ENCODE measurements at regions not wholly inside any gene's neighbourhood (a gene's known extent, or its start where the extent isn't known, plus 50 kb on each side); places are given as distances from the start of the nearest gene placed in this dataset.
"Not testable (repeated sequence)": the region's sequence is repeated elsewhere in the genome, so short reads cannot be mapped to it uniquely, and the experiment has no call there.

DNA sequence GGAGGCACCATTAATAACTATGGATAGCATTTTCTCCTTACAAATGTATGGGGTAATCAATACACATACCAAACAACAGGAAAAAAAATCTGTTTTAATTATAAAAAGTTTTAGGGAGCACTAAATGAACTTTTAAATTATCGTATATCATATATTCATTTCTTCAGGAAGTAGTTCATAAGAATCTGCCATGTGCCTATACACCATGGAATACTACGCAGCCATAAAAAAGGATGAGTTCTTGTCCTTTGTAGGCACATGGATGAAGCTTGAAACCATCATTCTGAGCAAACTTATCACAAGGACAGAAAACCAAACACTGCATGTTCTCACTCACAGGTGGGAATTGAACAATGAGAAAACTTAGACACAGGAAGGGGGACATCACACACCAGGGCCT, 162.1 kb upstream of the RASA1 start:
- DNase-seq (ENCODE audit: low spot score): no peak

DNA sequence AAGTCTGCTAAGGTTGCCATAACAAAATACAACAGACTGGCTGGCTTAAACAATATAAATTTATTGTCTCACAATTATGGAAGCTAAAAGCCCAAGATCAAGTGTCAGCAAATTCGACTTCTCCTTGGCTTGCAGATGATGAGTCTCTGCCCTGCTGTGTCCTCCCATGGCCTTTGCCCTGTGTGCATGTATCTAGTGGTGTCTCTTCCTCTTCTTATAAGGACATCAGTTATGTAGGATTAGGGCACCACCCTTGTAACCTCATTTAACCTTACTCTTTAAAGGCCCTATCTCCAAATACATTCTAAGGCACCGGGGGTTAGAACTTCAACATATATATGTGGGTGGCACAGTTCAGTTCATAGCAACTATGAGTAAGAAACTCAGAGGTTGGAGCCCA, 157.9 kb upstream of the RASA1 start:
- no peak for DNase-seq (ENCODE audit: low spot score)

- no peak for DNase-seq (ENCODE audit: low spot score)
Observed at GRCh38 chr5:87110721-87111120, 157.0 kb upstream of the RASA1 start.

GRCh38 chr5:87113861-87114260, 153.8 kb upstream of the RASA1 start:
- DNase-seq (ENCODE audit: low spot score): no peak

- no peak for DNase-seq (ENCODE audit: low spot score)
Observed at GRCh38 chr5:87114631-87115030, 153.1 kb upstream of the RASA1 start.

GRCh38 chr5:87115839-87116364, 151.8 kb upstream of the RASA1 start:
- DNase-seq (ENCODE audit: low spot score): no peak

DNA sequence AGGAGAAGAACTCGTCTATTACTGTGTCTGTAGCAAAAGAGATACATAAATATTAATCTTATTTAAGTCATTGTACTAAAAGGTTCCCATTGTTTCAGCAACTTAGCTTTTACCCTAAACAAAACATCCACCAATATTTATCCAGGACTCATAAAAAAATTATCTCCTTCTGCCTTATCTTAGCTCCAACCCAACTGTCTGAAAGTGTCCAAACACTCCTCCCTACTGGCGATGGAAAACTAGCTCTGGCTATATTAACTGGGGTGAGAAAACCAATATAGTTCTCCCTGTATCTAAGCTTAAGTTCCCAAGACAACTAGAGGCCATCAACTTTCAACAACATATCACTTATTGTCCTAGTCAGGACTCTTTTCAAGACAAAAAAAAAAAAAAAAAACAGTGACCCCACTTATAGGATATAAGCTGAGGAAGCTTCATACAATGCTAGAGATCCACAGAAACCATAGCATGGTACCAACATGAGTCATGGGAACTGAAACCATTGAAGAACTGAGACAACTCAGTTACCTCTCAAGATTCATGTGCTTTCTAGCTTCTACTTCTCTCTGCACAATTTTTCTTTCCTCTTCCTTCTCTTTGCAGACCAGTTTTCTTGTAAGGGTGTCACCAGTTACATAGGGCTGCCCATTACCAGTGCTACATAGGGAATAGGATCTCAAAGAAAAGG, 150.7 kb upstream of the RASA1 start:
- DNase-seq (ENCODE audit: low spot score): no peak

GRCh38 chr5:87119588-87119987, 148.1 kb upstream of the RASA1 start:
- no peak for DNase-seq (ENCODE audit: low spot score)

DNA sequence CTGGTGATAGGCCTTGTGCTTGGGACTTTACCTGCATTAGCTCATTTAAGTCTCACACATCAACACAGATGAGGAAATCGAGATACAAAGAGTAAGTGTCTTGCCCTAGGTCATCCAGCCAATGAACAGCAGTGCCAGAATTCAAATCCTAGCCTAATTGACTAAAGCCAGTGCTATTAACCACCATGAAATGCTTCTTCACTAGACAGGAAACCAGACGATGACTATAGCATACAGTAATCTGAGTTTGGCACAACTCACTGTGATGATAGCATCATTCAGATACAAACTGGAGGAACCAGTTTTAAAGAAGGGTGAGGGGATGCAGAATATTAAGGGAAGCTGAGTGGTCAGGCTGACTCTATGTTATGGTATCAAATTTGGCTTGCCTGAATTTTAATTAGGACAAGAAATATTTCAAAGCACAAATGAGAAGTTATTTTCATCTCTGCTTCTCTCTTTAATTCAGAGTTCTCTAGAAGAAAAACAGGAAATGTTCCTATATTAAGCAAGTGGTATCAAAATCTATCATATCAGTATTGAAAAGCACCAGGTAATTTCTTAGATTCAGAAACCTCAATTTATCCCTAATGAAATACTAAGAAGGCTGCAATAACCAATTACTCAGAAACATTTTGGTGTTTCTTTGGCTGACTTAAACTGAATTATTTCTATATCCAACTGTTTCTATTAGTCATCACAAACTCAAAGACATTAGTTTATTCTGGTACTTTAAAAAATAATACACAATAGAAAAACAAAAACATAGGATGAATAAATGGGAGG, 147.0 kb upstream of the RASA1 start:
- DNase-seq (ENCODE audit: low spot score): no peak

- no peak for DNase-seq (ENCODE audit: low spot score)
Observed at GRCh38 chr5:87121304-87122150, 146.2 kb upstream of the RASA1 start.

DNA sequence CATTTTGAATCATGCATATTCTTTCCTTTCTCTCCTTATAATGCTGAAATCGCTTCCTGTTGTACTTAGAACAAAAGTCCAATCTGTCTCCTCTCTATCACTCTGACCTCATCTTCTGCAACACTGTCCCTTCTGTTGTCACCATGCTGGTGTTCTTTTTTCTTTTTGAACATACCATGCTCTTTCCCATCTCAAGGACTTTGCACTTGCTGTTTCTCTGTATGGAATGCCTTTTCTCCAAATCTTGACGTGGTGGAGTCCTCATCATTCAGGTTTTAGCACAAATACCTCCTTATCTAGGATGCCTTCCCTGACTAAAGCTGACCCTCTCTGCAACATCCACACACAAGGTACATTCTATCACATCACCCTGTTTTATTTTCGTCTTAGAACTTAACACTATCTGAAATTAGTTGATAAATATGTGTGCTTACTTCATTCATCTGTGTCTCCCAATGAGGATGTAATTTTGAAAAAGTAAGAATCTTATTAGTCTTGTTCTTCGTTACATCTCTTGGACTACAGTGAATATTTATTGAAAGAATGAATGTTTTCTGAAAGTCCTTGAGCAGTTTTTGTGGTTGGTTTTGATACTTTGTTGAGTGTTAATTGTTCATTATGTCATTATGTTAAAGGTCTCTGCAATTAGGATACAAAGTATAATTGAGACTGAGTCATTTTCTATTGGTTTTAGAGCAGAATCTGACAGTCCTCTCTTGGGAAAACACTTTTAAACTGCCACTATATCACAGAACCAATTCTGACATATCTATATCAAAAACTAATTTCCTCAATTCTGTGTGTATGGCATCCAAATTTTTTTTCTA, 145.3 kb upstream of the RASA1 start:
- DNase-seq (ENCODE audit: low spot score): no peak

GRCh38 chr5:87125766-87126165, 141.9 kb upstream of the RASA1 start:
- DNase-seq (ENCODE audit: low spot score): no peak

DNA sequence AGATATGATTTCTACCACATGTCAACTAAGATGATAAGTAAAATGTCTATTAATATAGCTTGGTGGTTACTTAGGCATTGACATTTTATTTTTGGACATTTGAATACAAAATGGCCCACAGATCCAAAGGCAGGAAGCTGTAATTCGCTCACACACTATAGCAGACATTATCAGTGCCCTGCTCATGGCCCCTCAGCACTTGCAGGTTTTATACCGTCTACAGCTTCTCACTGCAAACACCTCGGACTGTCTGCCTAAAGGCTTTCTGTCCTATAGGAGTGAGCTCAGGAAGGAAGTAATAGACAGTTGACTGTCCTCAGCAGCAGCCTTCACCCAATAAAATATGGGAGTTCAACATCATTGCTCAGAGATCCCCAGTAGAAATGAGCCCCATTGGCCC, 140.8 kb upstream of the RASA1 start:
- DNase-seq (ENCODE audit: low spot score): no peak

GRCh38 chr5:87127426-87127825, 140.3 kb upstream of the RASA1 start:
- no peak for DNase-seq (ENCODE audit: low spot score)

DNA sequence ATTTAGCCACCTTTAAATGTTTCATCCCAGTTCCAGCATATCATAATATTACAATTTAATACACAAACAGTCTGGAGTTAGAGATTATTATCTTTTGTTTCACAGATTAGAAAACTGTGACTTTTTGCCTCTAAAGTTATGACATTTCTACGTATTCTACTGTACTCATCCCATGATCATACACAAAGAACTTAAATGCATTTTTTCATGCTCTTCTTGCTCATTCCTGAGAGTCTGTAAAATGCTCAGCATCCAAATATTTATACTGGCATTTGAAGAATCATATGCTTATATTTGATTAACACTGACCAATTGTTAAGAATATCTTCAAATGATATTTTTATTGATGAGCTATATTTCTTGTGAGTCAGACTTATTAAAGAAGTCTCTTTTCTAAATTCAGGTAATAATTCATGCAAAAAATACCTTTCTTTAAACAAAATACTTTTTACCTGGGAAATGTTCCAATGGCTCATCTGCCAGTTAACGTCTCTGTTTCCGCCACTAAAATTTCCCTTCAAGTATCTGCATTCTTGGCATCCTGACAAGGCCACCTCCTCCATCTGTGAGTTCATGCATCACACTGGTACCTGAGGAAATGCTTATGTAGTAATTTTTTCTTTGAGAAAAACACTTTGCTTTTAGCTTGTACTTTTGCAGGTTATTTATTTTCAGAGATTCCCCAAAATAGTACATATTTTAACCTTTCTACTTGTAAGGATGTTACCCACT, 139.6 kb upstream of the RASA1 start:
- DNase-seq (ENCODE audit: low spot score): no peak

GRCh38 chr5:87129046-87129445, 138.6 kb upstream of the RASA1 start:
- no peak for DNase-seq (ENCODE audit: low spot score)

GRCh38 chr5:87132696-87133095, 135.0 kb upstream of the RASA1 start:
- DNase-seq (ENCODE audit: low spot score): no peak

- DNase-seq (ENCODE audit: low spot score): not testable (repeated sequence)
Observed at GRCh38 chr5:87134513-87134912, 133.2 kb upstream of the RASA1 start.

DNA sequence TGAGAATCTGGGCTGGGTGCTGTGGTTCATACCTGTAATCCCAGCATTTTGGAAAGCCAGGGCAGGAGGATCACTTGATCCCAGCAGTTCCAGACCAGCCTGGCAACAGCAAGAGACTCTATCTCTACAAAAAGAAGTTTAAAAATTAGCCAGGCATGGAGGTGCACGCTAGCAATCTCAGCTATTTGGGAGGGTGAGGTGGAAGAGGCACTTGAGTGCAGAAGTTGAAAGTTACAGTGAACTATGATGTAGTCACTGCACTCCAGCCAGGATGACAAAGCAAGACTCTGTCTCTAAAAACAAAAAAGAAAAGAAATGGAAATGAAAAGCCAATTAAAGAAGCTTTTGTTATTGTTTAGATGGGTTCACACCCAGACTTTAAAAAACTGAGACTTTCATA, 131.6 kb upstream of the RASA1 start:
- DNase-seq (ENCODE audit: low spot score): no peak

DNA sequence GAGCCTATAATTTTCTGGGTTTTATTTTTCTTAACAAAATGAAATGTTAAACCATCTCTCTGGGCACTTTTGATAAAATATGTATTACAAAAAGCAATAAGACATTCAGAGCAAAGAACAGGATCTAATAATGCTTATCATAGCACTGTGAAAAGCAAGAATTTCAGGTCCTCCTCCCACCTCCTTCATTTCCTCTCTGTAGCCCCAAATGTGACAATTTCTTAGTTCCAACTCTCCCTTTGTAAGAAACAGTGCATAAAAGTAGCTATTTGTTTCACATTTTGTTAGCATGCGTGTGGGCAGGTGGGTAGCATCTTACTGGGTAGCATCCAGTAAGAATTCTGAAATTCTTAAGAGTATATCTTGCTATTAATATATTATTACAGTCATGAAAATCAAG, 130.9 kb upstream of the RASA1 start:
- no peak for DNase-seq (ENCODE audit: low spot score)

- no peak for DNase-seq (ENCODE audit: low spot score)
Observed at GRCh38 chr5:87137283-87137682, 130.4 kb upstream of the RASA1 start.
